SK-N-SH treated with all-trans-retinoic acid at 6 μM for 48 hours (cell line): ENCODE measurements at regions not wholly inside any gene's neighbourhood (a gene's known extent, or its start where the extent isn't known, plus 50 kb on each side); places are given as distances from the start of the nearest gene placed in this dataset.

Experiments
- PATZ1 ChIP-seq: fragments of 250-450 bp; sonication (Bioruptor Pico); IDR thresholded peaks from 2 replicates; pipeline ENCODE4 v1.8.0; 2020; ENCODE audit warnings: mild to moderate bottlenecking, moderate library complexity, borderline replicate concordance
- TOX ChIP-seq: fragments of 250-450 bp; sonication (Bioruptor Pico); IDR thresholded peaks from 2 replicates; pipeline ENCODE4 v1.8.0; 2021; ENCODE audit warnings: mild to moderate bottlenecking, moderate library complexity, borderline replicate concordance
- ZFP3 ChIP-seq: fragments of 250-450 bp; sonication (Bioruptor Pico); IDR thresholded peaks from 2 replicates; pipeline ENCODE4 v1.5.0; 2020; ENCODE audit warnings: mild to moderate bottlenecking, moderate library complexity
- ZFP30 ChIP-seq: fragments of 450-650 bp; formaldehyde crosslinking; IDR thresholded peaks from 2 replicates; pipeline ENCODE4 v1.5.0; 2022; ENCODE audit warnings: mild to moderate bottlenecking, moderate library complexity
- ZNF565 ChIP-seq: fragments of 450-650 bp; formaldehyde crosslinking; conservative IDR thresholded peaks from 2 replicates; pipeline ENCODE4 v1.5.0; 2020; ENCODE audit warnings: low read depth, mild to moderate bottlenecking, moderate library complexity

DNA sequence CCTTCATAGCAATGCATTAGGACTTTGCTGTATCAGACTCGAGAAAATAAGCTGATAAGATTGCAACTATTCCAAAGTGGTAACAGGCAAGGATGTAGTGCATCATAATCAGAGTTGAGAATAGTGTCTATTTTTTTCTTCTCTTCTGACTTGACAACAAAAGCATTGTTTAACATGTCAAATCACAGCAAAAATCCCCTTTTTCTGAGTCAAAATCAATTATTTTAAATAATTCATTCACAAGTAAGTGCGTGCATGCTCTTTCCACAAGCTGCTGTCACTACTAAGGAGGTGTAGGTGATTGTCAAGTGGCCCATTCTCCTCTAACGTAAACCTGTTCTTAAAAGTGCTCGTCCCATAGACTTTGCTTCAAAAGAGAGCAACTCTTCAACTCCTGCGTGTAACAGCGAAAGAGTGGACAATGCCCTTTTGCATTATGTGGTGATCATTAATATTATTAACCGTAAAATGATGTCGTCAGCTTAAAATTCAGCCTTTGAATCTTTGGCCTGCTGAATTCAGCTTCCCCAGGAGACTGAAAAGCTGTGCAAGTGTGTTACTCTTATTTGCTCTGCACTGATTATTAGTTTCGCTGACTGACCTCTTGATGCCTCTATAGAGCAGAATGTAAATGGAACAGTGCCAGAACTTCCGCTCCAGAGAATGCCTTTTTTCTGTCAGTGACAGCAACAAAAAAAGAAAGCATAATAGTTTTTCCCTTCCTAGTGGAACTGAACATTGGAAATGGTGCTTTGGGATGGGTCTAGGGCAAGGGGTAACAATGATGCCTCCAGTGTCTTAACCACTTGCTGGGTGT is 680.8 kb upstream of the SEMA6A start:
- TF ChIP-seq PATZ1 (CRISPR knock-in tag) (no peak), ZFP3 (CRISPR knock-in tag) (no peak), ZFP30 (CRISPR knock-in tag) (no peak), TOX (CRISPR knock-in tag) (no peak), ZNF565 (CRISPR knock-in tag) (no peak)
